ENCODE measurements at regions not wholly inside any gene's neighbourhood (a gene's known extent, or its start where the extent isn't known, plus 50 kb on each side); places are given as distances from the start of the nearest gene placed in this dataset.

DNA sequence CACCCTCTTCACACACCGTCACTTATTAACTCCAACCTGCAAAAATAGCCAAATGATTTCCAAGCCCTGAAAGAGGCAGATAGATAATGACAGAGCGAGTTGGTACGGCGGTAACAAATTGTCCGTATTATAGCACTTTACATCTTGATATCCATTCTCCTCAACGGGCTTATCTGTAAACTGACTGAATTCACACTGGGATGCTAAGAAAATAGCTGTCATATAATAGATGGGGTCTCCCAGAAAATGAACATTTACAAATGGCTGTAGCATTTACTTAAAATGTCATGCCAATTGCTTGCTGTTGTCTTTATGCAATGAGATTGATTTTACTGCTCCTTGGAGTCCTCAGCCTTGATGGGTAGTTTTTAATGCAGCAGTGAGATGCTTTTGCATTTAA lies 225.8 kb upstream of the SDK2 start:
- no peak for TF ChIP-seq EZH2 (IDR thresholded peaks at IDR 0.05)
- TF ChIP-seq POLR2AphosphoS5 (IDR thresholded peaks at IDR 0.05; ENCODE audit: borderline replicate concordance, low read depth, low read length), result no peak
- no peak for TF ChIP-seq FOXP2 (optimal IDR thresholded peaks at IDR 0.05; ENCODE audit: control extremely low read depth, extremely low read length, insufficient read depth)

Measured in SK-N-MC (cell line).